NCI-H1092 (cell line): ENCODE measurements at regions not wholly inside any gene's neighbourhood (a gene's known extent, or its start where the extent isn't known, plus 50 kb on each side); places are given as distances from the start of the nearest gene placed in this dataset.
"Not testable (repeated sequence)": the region's sequence is repeated elsewhere in the genome, so short reads cannot be mapped to it uniquely, and the experiment has no call there.

ENCODE experiments used
- DNase-seq: peaks from one replicate; lab custom pipeline; 2025; lab: John Stamatoyannopoulos, UW

- no peak for DNase-seq
These were observed 161.5 kb downstream of the TMEM132E start for GRCh38 chr17:34740565-34741520.

GRCh38 chr17:34739386-34739785, 160.0 kb downstream of the TMEM132E start:
- DNase-seq, result no peak

- DNase-seq, result not testable (repeated sequence)
These were observed 158.3 kb downstream of the TMEM132E start for GRCh38 chr17:34737673-34738072.

- DNase-seq, result no peak
These were observed 157.2 kb downstream of the TMEM132E start for GRCh38 chr17:34736611-34737010.

GRCh38 chr17:34733333-34733732, 154.0 kb downstream of the TMEM132E start:
- DNase-seq, result no peak

- no peak for DNase-seq
These were observed 151.4 kb downstream of the TMEM132E start for GRCh38 chr17:34730816-34731215.

- no peak for DNase-seq
These were observed 149.5 kb downstream of the TMEM132E start for GRCh38 chr17:34728771-34729310.

GRCh38 chr17:34727601-34728000, 148.2 kb downstream of the TMEM132E start:
- no peak for DNase-seq

GRCh38 chr17:34726536-34727384, 147.4 kb downstream of the TMEM132E start:
- no peak for DNase-seq

- DNase-seq, result no peak
These were observed 146.3 kb downstream of the TMEM132E start for GRCh38 chr17:34725725-34726124.

GRCh38 chr17:34725008-34725407, 145.6 kb downstream of the TMEM132E start:
- DNase-seq, result peak; percentile 36

GRCh38 chr17:34723875-34724274, 144.5 kb downstream of the TMEM132E start:
- no peak for DNase-seq

GRCh38 chr17:34721326-34721725, 141.9 kb downstream of the TMEM132E start:
- DNase-seq, result no peak

GRCh38 chr17:34720760-34721159, 141.4 kb downstream of the TMEM132E start:
- no peak for DNase-seq

GRCh38 chr17:34719569-34719968, 140.2 kb downstream of the TMEM132E start:
- DNase-seq, result no peak

GRCh38 chr17:34717092-34717491, 137.7 kb downstream of the TMEM132E start:
- no peak for DNase-seq

- DNase-seq, result no peak
These were observed 136.9 kb downstream of the TMEM132E start for GRCh38 chr17:34716291-34716690.

GRCh38 chr17:34715504-34715903, 136.1 kb downstream of the TMEM132E start:
- DNase-seq, result no peak

- no peak for DNase-seq
These were observed 135.4 kb downstream of the TMEM132E start for GRCh38 chr17:34714475-34715410.

- no peak for DNase-seq
These were observed 134.3 kb downstream of the TMEM132E start for GRCh38 chr17:34713687-34714086.

- DNase-seq, result no peak
These were observed 133.3 kb downstream of the TMEM132E start for GRCh38 chr17:34712481-34713195.
